ENCODE measurements at regions not wholly inside any gene's neighbourhood (a gene's known extent, or its start where the extent isn't known, plus 50 kb on each side); places are given as distances from the start of the nearest gene placed in this dataset.

DNA sequence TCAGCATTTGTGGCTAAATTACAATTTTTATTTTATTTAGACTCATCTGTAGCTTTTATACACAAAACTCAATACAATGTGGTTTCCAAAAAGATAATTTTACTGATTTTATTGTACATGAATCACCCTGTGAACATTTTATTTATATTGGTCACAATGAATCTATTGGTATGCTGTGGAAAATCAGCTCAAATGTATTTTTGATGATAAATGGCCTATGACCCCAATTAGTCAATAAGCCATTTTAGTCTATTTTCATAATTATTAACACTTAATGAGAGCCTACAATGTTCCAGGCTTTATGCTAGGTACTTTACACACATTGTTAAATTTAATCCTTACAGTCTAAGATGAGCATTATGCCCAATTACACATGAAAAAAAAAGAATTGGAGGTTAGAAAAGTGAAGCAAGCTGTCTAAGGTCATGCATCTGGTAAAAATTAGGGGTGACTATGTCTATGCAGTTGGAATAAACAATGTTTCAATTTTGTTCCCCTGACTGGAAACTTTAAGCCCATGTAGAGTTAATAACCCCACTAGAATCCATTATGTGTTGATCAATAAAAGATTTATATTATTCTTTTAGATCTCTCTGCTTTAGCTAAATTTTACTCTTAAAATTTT, 344.7 kb downstream of the PABPC4L start:
- TF ChIP-seq FOS (IDR thresholded peaks at IDR 0.05; ENCODE audit: low read depth, low read length) (no peak), RCOR1 (IDR thresholded peaks at IDR 0.05; ENCODE audit: insufficient replicate concordance, low read length) (no peak), RFX5 (IDR thresholded peaks at IDR 0.05; ENCODE audit: low read depth, low read length) (no peak), POLR2A (IDR thresholded peaks at IDR 0.05; ENCODE audit: low read depth, low read length) (no peak), MAFK (IDR thresholded peaks at IDR 0.05; ENCODE audit: low read depth, low read length) (no peak), SMC3 (IDR thresholded peaks at IDR 0.05; ENCODE audit: low read depth, low read length) (no peak), MAZ (IDR thresholded peaks at IDR 0.05; ENCODE audit: borderline replicate concordance, low read depth, low read length) (no peak), BHLHE40 (IDR thresholded peaks at IDR 0.05; ENCODE audit: low read depth, low read length) (no peak)
- TF ChIP-seq, protein P1, sequence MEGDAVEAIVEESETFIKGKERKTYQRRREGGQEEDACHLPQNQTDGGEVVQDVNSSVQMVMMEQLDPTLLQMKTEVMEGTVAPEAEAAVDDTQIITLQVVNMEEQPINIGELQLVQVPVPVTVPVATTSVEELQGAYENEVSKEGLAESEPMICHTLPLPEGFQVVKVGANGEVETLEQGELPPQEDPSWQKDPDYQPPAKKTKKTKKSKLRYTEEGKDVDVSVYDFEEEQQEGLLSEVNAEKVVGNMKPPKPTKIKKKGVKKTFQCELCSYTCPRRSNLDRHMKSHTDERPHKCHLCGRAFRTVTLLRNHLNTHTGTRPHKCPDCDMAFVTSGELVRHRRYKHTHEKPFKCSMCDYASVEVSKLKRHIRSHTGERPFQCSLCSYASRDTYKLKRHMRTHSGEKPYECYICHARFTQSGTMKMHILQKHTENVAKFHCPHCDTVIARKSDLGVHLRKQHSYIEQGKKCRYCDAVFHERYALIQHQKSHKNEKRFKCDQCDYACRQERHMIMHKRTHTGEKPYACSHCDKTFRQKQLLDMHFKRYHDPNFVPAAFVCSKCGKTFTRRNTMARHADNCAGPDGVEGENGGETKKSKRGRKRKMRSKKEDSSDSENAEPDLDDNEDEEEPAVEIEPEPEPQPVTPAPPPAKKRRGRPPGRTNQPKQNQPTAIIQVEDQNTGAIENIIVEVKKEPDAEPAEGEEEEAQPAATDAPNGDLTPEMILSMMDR (conservative IDR thresholded peaks at IDR 0.05; ENCODE audit: low read depth, low read length) = no peak

More for the DNA sequence above, 344.7 kb downstream of the PABPC4L start:
- ChIA-PET POLR2A (ENCODE audit: unreplicated experiment) (no interaction called here), CTCF (no interaction called here)
- Histone ChIP-seq H3K14ac (replicated peaks; ENCODE audit: low read depth, low read length) (no peak overlapping the region), H2AK5ac (ENCODE audit: low read depth, low read length) (no peak overlapping the region), H2AK9ac (replicated peaks; ENCODE audit: low read depth, low read length, poor library complexity) (no peak overlapping the region), H3K36me3 (ENCODE audit: control insufficient read depth, insufficient read depth, low read length) (no peaks in the 10 kb centered on the region), H2AFZ (replicated peaks; ENCODE audit: low read length, poor library complexity) (no peak overlapping the region), H4K8ac (ENCODE audit: low read depth in 2 of 2, low read length in 2 of 2) (peak overlapping the region in 1 of 2 experiments; percentile 9; a peak in 1 of 4 replicates), H2BK20ac (ENCODE audit: low read depth, low read length) (no peak overlapping the region), H2BK120ac (ENCODE audit: low read depth, low read length) (no peak overlapping the region), H4K91ac (ENCODE audit: insufficient read depth, low read depth, low read length) (no peak overlapping the region), H4K20me1 (ENCODE audit: insufficient read depth, low read length) (no peaks in the 10 kb centered on the region), H3K4ac (ENCODE audit: low read depth, low read length) (no peak overlapping the region), H4K5ac (ENCODE audit: low read depth, low read length) (no peak overlapping the region), H2BK15ac (ENCODE audit: low read depth, low read length) (no peak overlapping the region), H3K9ac (ENCODE audit: low read depth, low read length) (no peak overlapping the region), H3K27ac (ENCODE audit: insufficient read depth, low read length) (no peak overlapping the region), H3K18ac (ENCODE audit: low read depth, low read length) (no peak overlapping the region), H3K9me3 (ENCODE audit: control insufficient read depth, insufficient read depth, low read length) (no peaks in the 10 kb centered on the region), H3K4me2 (ENCODE audit: low read depth, low read length) (no peak overlapping the region), H3K9me1 (ENCODE audit: insufficient read depth, low read length) (no peaks in the 10 kb centered on the region), H3K79me1 (ENCODE audit: low read depth in 1 of 2, low read length in 2 of 2) (no peaks in the 10 kb centered on the region), H2BK5ac (ENCODE audit: low read depth, low read length, poor library complexity, severe bottlenecking) (no peak overlapping the region), H3K27me3 (ENCODE audit: control insufficient read depth, insufficient read depth, low read length) (no peaks in the 10 kb centered on the region), H3K56ac (ENCODE audit: extremely low read depth, insufficient read depth, low read length) (no peak overlapping the region), H3K4me3 (ENCODE audit: insufficient read depth, low read depth, low read length) (no peak overlapping the region), H3K23ac (ENCODE audit: low read depth, low read length) (no peak overlapping the region), H3K4me1 (ENCODE audit: control insufficient read depth, insufficient read depth, low read length) (no peaks in the 10 kb centered on the region)
- intact Hi-C loops (cut with micrococcal nuclease) (no loop called here), dilution Hi-C loops (cut with HindIII; ENCODE audit: low sequenced_read_pairs, unreplicated experiment) (no loop called here), in situ Hi-C loops (cut with MboI; ENCODE audit: low sequenced_read_pairs) (no loop called here)
- DNase-seq (peak; percentile 42), ATAC-seq (ENCODE audit: low read depth) (peak; percentile 56; the same call in 1 of the 2 replicates)
- BruUV-seq (replicated peaks) = no TSS peak

Measured in IMR-90 (cell line).